ENCODE measurements at regions not wholly inside any gene's neighbourhood (a gene's known extent, or its start where the extent isn't known, plus 50 kb on each side); places are given as distances from the start of the nearest gene placed in this dataset.
A peak's percentile ranks its signal among the peaks of the same experiment; 100 is the strongest.

GRCh38 chr17:77753246-77753645 is 205.3 kb upstream of the TNRC6C start:
- ATAC-seq = no peak
- TF ChIP-seq CTCF (IDR thresholded peaks at IDR 0.05) (no peak), POLR2A (IDR thresholded peaks at IDR 0.05) (no peak)
- H3K36me3 ChIP-seq = no peaks in the 10 kb centered on the region
- intact Hi-C loops (cut with DNase I) = no loop called here
- no peaks in the 10 kb centered on the region for H3K4me1 ChIP-seq
- WGBS, 4 donors = 77 to 89% (median 87%) methylated on average over 8 of the region's 8 CpGs
- no peak for DNase-seq
- H3K9me3 ChIP-seq = peaks cover 0 to 6% (median 0%) of the 10 kb centered on the region in 12 donors
- H3K27me3 ChIP-seq = no peaks in the 10 kb centered on the region
- no peak overlapping the region for H3K4me3 ChIP-seq
- no peak overlapping the region for H3K27ac ChIP-seq

- DNase-seq = no peak
- H3K9me3 ChIP-seq = peaks cover 0 to 6% (median 0%) of the 10 kb centered on the region in 12 donors
- H3K4me1 ChIP-seq = no peaks in the 10 kb centered on the region
- intact Hi-C loops (cut with DNase I) = no loop called here
- ATAC-seq = no peak
- H3K4me3 ChIP-seq = no peak overlapping the region
- WGBS, 4 donors = 91 to 95% (median 93%) methylated on average over 12 of the region's 12 CpGs
- H3K36me3 ChIP-seq = no peaks in the 10 kb centered on the region
- no peaks in the 10 kb centered on the region for H3K27me3 ChIP-seq
- H3K27ac ChIP-seq = no peak overlapping the region
- TF ChIP-seq POLR2A (IDR thresholded peaks at IDR 0.05) = no peak
- no peak for TF ChIP-seq CTCF (IDR thresholded peaks at IDR 0.05)
These were observed 204.7 kb upstream of the TNRC6C start for GRCh38 chr17:77753691-77754245.

- Histone ChIP-seq H3K9me3 (peaks cover 0 to 6% (median 0%) of the 10 kb centered on the region in 12 donors), H3K27me3 (no peaks in the 10 kb centered on the region), H3K36me3 (no peaks in the 10 kb centered on the region), H3K4me1 (no peaks in the 10 kb centered on the region), H3K4me3 (no peak overlapping the region), H3K27ac (no peak overlapping the region)
- DNase-seq (no peak), ATAC-seq (no peak)
- intact Hi-C loops (cut with DNase I) = no loop called here
- TF ChIP-seq CTCF (IDR thresholded peaks at IDR 0.05) (no peak), POLR2A (IDR thresholded peaks at IDR 0.05) (no peak)
- 91 to 96% (median 94%) methylated on average over 5 of the region's 5 CpGs for WGBS, 4 donors
These were observed 203.5 kb upstream of the TNRC6C start for GRCh38 chr17:77754956-77755355.

GRCh38 chr17:77755410-77755963 is 203.0 kb upstream of the TNRC6C start:
- H3K36me3 ChIP-seq = no peaks in the 10 kb centered on the region
- peaks cover 0 to 6% (median 0%) of the 10 kb centered on the region in 12 donors for H3K9me3 ChIP-seq
- no peaks in the 10 kb centered on the region for H3K4me1 ChIP-seq
- WGBS, 4 donors = 93 to 100% (median 95%) methylated on average over 5 to 9 of the region's 9 CpGs
- H3K27ac ChIP-seq = no peak overlapping the region
- no peak for TF ChIP-seq CTCF (IDR thresholded peaks at IDR 0.05)
- no peak for TF ChIP-seq POLR2A (IDR thresholded peaks at IDR 0.05)
- no peaks in the 10 kb centered on the region for H3K27me3 ChIP-seq
- peak in 1 of 4 donors; percentile 18 for ATAC-seq
- H3K4me3 ChIP-seq = no peak overlapping the region
- intact Hi-C loops (cut with DNase I) = no loop called here
- no peak for DNase-seq
